ENCODE measurements at regions not wholly inside any gene's neighbourhood (a gene's known extent, or its start where the extent isn't known, plus 50 kb on each side); places are given as distances from the start of the nearest gene placed in this dataset.

GRCh38 chr18:33839452-33840211 lies 261.6 kb downstream of the ASXL3 start:
- Histone ChIP-seq H3K4me1 (ENCODE audit: control insufficient read depth, insufficient read depth, low read depth, low read length) (no peaks in the 10 kb centered on the region), H4K8ac (ENCODE audit: low read length) (no peak overlapping the region), H3K4me2 (ENCODE audit: low read length, poor library complexity, severe bottlenecking) (peak overlapping the region; percentile 28), H3K18ac (ENCODE audit: low read depth in 1 of 2, low read length in 2 of 2) (no peak overlapping the region), H3K9ac (ENCODE audit: low read length) (no peak overlapping the region), H3K14ac (ENCODE audit: low read length in 2 of 2) (no peak overlapping the region), H2AFZ (ENCODE audit: low read depth, low read length) (no peak overlapping the region), H3K23ac (ENCODE audit: low read length in 2 of 2) (no peak overlapping the region), H3K27me3 (ENCODE audit: control insufficient read depth in 1 of 2, insufficient read depth in 1 of 2, low read length in 2 of 2) (no peaks in the 10 kb centered on the region), H2BK12ac (ENCODE audit: low read length in 2 of 2) (no peak overlapping the region), H2BK5ac (ENCODE audit: low read depth, low read length, poor library complexity, severe bottlenecking) (no peak overlapping the region), H4K91ac (ENCODE audit: low read length) (no peak overlapping the region), H3K36me3 (ENCODE audit: control insufficient read depth in 1 of 2, insufficient read depth in 2 of 2, low read depth in 1 of 2, low read length in 2 of 2) (no peaks in the 10 kb centered on the region), H2BK15ac (ENCODE audit: low read depth, poor library complexity, severe bottlenecking) (no peak overlapping the region), H2AK5ac (ENCODE audit: low read length, severe bottlenecking) (no peak overlapping the region), H3K27ac (ENCODE audit: low read length, poor library complexity, severe bottlenecking) (peak overlapping the region; percentile 57), H2BK120ac (ENCODE audit: low read depth, low read length) (no peak overlapping the region), H3K4me3 (ENCODE audit: insufficient read depth in 1 of 2, low read depth in 1 of 2, low read length in 2 of 2) (no peak overlapping the region), H3K9me3 (ENCODE audit: control insufficient read depth, low read length) (no peaks in the 10 kb centered on the region), H3K4ac (ENCODE audit: low read depth in 1 of 2, low read length in 2 of 2) (no peak overlapping the region), H3K79me1 (replicated peaks; ENCODE audit: low read length, poor library complexity, severe bottlenecking) (no peaks in the 10 kb centered on the region)
- 51% methylated on average over 3 of the region's 6 CpGs for WGBS
- peak; percentile 72 for DNase-seq

DNA sequence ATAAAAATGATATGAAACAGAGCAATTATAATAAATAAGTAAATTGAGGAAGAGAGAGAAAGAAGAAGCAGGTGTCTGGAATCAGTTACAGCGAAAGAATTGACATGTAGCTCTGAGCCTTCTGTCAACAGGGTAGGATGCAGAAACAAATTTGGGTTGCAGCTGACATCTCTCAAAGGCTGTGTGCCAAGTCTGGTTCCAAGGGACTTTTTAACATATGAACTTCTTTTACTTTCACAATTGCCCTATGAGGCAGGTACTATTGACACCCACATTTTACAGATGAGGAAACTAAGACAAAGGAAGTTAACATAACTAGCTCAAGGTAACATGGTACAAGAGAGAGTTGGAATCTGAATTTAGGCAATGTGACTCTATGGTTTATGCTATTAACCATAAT lies 260.0 kb downstream of the ASXL3 start:
- Histone ChIP-seq H3K9ac (ENCODE audit: low read length) (no peak overlapping the region), H3K18ac (ENCODE audit: low read depth in 1 of 2, low read length in 2 of 2) (no peak overlapping the region), H3K4me3 (ENCODE audit: insufficient read depth in 1 of 2, low read depth in 1 of 2, low read length in 2 of 2) (no peak overlapping the region), H4K8ac (ENCODE audit: low read length) (no peak overlapping the region), H3K23ac (ENCODE audit: low read length in 2 of 2) (no peak overlapping the region), H3K36me3 (ENCODE audit: control insufficient read depth in 1 of 2, insufficient read depth in 2 of 2, low read depth in 1 of 2, low read length in 2 of 2) (no peaks in the 10 kb centered on the region), H3K4ac (ENCODE audit: low read depth in 1 of 2, low read length in 2 of 2) (no peak overlapping the region), H2AK5ac (ENCODE audit: low read length, severe bottlenecking) (no peak overlapping the region), H4K91ac (ENCODE audit: low read length) (no peak overlapping the region), H3K4me2 (ENCODE audit: low read length, poor library complexity, severe bottlenecking) (no peak overlapping the region), H2BK5ac (ENCODE audit: low read depth, low read length, poor library complexity, severe bottlenecking) (no peak overlapping the region), H3K79me1 (replicated peaks; ENCODE audit: low read length, poor library complexity, severe bottlenecking) (no peaks in the 10 kb centered on the region), H3K27me3 (ENCODE audit: control insufficient read depth in 1 of 2, insufficient read depth in 1 of 2, low read length in 2 of 2) (no peaks in the 10 kb centered on the region), H2BK12ac (ENCODE audit: low read length in 2 of 2) (no peak overlapping the region), H3K27ac (ENCODE audit: low read length, poor library complexity, severe bottlenecking) (no peak overlapping the region), H2BK15ac (ENCODE audit: low read depth, poor library complexity, severe bottlenecking) (no peak overlapping the region), H2AFZ (ENCODE audit: low read depth, low read length) (no peak overlapping the region), H3K4me1 (ENCODE audit: control insufficient read depth, insufficient read depth, low read depth, low read length) (no peaks in the 10 kb centered on the region), H2BK120ac (ENCODE audit: low read depth, low read length) (no peak overlapping the region), H3K9me3 (ENCODE audit: control insufficient read depth, low read length) (peaks cover 8% of the 10 kb centered on the region), H3K14ac (ENCODE audit: low read length in 2 of 2) (no peak overlapping the region)
- no peak for DNase-seq
- 100% methylated on average over 1 of the region's 1 CpG for WGBS

DNA sequence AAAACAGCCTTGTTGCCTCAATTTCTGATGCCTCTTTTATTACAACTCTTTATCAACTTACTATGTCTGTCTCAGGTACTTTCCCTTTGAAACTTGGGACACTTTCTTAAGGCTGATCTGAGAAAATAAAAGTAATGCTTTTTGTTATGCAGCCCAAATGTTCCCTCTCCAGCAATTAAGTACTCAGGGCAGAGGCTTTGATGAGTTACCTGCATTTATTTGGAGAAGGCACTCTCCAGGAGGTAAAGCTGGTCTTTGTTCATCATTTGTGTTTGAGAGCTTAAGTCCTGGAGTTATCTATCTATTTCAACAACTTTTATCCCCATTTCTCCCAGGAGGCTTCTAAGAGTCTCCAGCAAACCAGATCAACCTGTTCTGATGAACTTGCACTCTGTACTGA lies 259.2 kb downstream of the ASXL3 start:
- no peaks in the 10 kb centered on the region for H3K4me1 ChIP-seq (ENCODE audit: control insufficient read depth, insufficient read depth, low read depth, low read length)
- no peak overlapping the region for H2BK15ac ChIP-seq (ENCODE audit: low read depth, poor library complexity, severe bottlenecking)
- H2BK12ac ChIP-seq (ENCODE audit: low read length in 2 of 2): no peak overlapping the region
- DNase-seq: no peak
- H3K14ac ChIP-seq (ENCODE audit: low read length in 2 of 2): no peak overlapping the region
- H3K4me3 ChIP-seq (ENCODE audit: insufficient read depth in 1 of 2, low read depth in 1 of 2, low read length in 2 of 2): no peak overlapping the region
- no peak overlapping the region for H3K18ac ChIP-seq (ENCODE audit: low read depth in 1 of 2, low read length in 2 of 2)
- no peak overlapping the region for H2AK5ac ChIP-seq (ENCODE audit: low read length, severe bottlenecking)
- no peak overlapping the region for H3K27ac ChIP-seq (ENCODE audit: low read length, poor library complexity, severe bottlenecking)
- no peak overlapping the region for H2AFZ ChIP-seq (ENCODE audit: low read depth, low read length)
- H3K23ac ChIP-seq (ENCODE audit: low read length in 2 of 2): no peak overlapping the region
- no peak overlapping the region for H3K4me2 ChIP-seq (ENCODE audit: low read length, poor library complexity, severe bottlenecking)
- H4K91ac ChIP-seq (ENCODE audit: low read length): no peak overlapping the region
- H3K79me1 ChIP-seq (replicated peaks; ENCODE audit: low read length, poor library complexity, severe bottlenecking): no peaks in the 10 kb centered on the region
- no peak overlapping the region for H3K4ac ChIP-seq (ENCODE audit: low read depth in 1 of 2, low read length in 2 of 2)
- H3K27me3 ChIP-seq (ENCODE audit: control insufficient read depth in 1 of 2, insufficient read depth in 1 of 2, low read length in 2 of 2): no peaks in the 10 kb centered on the region
- no peak overlapping the region for H4K8ac ChIP-seq (ENCODE audit: low read length)
- H2BK120ac ChIP-seq (ENCODE audit: low read depth, low read length): no peak overlapping the region
- H2BK5ac ChIP-seq (ENCODE audit: low read depth, low read length, poor library complexity, severe bottlenecking): no peak overlapping the region
- H3K36me3 ChIP-seq (ENCODE audit: control insufficient read depth in 1 of 2, insufficient read depth in 2 of 2, low read depth in 1 of 2, low read length in 2 of 2): no peaks in the 10 kb centered on the region
- peaks cover 17% of the 10 kb centered on the region for H3K9me3 ChIP-seq (ENCODE audit: control insufficient read depth, low read length)
- no peak overlapping the region for H3K9ac ChIP-seq (ENCODE audit: low read length)

DNA sequence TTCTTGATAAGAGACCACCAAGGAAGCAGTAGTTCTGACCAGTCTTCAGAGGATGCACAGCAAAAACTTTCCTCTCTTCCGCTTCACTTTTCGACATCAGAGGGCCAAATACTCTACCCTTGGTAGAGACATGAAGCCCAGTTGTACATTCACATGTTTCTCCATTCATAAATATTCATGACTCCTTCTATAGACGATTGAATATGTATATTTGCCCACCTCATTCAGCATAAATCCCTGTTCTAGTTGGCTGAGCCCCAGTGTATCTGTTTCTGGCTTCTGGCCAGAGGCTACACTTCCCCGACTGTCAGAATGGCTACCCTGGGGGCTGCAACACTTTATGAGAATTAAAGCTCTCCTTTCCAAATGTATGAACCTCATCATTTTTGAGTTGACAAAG lies 258.5 kb downstream of the ASXL3 start:
- H2BK120ac ChIP-seq (ENCODE audit: low read depth, low read length): no peak overlapping the region
- DNase-seq: no peak
- no peak overlapping the region for H3K27ac ChIP-seq (ENCODE audit: low read length, poor library complexity, severe bottlenecking)
- H3K14ac ChIP-seq (ENCODE audit: low read length in 2 of 2): no peak overlapping the region
- no peak overlapping the region for H4K91ac ChIP-seq (ENCODE audit: low read length)
- no peak overlapping the region for H2AFZ ChIP-seq (ENCODE audit: low read depth, low read length)
- H3K36me3 ChIP-seq (ENCODE audit: control insufficient read depth in 1 of 2, insufficient read depth in 2 of 2, low read depth in 1 of 2, low read length in 2 of 2): no peaks in the 10 kb centered on the region
- H3K23ac ChIP-seq (ENCODE audit: low read length in 2 of 2): no peak overlapping the region
- no peak overlapping the region for H2AK5ac ChIP-seq (ENCODE audit: low read length, severe bottlenecking)
- no peaks in the 10 kb centered on the region for H3K79me1 ChIP-seq (replicated peaks; ENCODE audit: low read length, poor library complexity, severe bottlenecking)
- H3K4me2 ChIP-seq (ENCODE audit: low read length, poor library complexity, severe bottlenecking): no peak overlapping the region
- no peak overlapping the region for H3K9ac ChIP-seq (ENCODE audit: low read length)
- no peak overlapping the region for H3K4ac ChIP-seq (ENCODE audit: low read depth in 1 of 2, low read length in 2 of 2)
- H4K8ac ChIP-seq (ENCODE audit: low read length): no peak overlapping the region
- no peak overlapping the region for H3K18ac ChIP-seq (ENCODE audit: low read depth in 1 of 2, low read length in 2 of 2)
- H3K9me3 ChIP-seq (ENCODE audit: control insufficient read depth, low read length): peaks cover 22% of the 10 kb centered on the region
- H3K4me1 ChIP-seq (ENCODE audit: control insufficient read depth, insufficient read depth, low read depth, low read length): no peaks in the 10 kb centered on the region
- no peak overlapping the region for H2BK15ac ChIP-seq (ENCODE audit: low read depth, poor library complexity, severe bottlenecking)
- H3K4me3 ChIP-seq (ENCODE audit: insufficient read depth in 1 of 2, low read depth in 1 of 2, low read length in 2 of 2): no peak overlapping the region
- no peaks in the 10 kb centered on the region for H3K27me3 ChIP-seq (ENCODE audit: control insufficient read depth in 1 of 2, insufficient read depth in 1 of 2, low read length in 2 of 2)
- H2BK5ac ChIP-seq (ENCODE audit: low read depth, low read length, poor library complexity, severe bottlenecking): no peak overlapping the region
- H2BK12ac ChIP-seq (ENCODE audit: low read length in 2 of 2): no peak overlapping the region
- 87% methylated on average over 4 of the region's 4 CpGs for WGBS

Measured in mesenchymal stem cell (in vitro differentiated cells and primary cell).